GM21528 (cell line): ENCODE measurements at regions not wholly inside any gene's neighbourhood (a gene's known extent, or its start where the extent isn't known, plus 50 kb on each side); places are given as distances from the start of the nearest gene placed in this dataset.
"Not testable (repeated sequence)": the region's sequence is repeated elsewhere in the genome, so short reads cannot be mapped to it uniquely, and the experiment has no call there.

ENCODE experiments used
- ATAC-seq: cut with Tn5 transposase; IDR thresholded peaks from one replicate; pipeline ENCODE4 v1.9.1; 2021; ENCODE audit warnings: mild to moderate bottlenecking, moderate library complexity; ENCODE audit not compliant: unreplicated experiment, low FRiP score

DNA sequence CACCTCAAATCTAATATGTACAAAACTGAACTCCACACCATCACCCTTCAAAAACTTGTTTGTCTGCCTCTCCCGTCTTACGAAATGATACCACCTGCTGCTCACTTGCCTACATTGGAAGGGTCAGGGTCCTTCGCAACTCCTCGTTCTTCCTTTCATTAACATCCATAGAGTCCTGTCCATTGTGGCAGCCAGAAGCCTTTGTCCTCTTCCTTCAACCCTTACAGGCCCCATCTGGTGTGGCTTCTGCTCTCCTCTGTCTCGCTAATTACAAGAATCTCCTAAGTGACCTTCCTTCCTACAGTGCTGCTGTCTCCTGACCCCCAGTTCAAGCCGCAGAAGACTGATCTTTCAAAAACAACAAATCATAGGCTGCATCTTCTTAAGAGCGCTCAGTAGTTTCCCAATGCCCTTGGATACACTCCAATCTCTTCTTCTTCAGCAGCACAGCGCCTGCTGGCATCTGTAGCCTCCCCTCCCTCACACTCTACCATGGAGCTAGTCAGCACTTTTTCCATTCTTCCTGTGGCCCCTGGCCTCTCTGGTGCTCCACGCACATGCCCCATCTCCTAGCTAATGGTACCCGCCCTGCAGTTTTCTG lies 382.7 kb downstream of the LIG4 start:
- no peak for ATAC-seq

DNA sequence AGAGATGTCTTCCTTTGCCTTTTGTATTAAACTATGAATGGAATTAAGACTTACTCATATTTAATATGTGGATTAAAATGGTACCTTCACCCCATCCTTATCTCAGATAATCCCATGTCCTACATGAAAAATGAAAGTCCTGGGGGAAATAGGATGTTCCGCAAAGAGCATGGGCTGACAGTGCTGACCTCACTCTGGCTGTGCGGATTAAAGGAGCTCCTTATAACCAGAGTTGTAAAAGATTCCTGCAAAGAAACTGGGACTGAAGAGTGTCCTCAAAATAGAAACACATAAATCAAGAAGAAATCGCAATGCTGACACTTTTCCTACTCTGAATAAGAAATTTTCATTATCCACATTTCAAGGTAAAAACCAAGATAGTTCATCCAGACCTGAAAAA lies 384.5 kb downstream of the LIG4 start:
- no peak for ATAC-seq

DNA sequence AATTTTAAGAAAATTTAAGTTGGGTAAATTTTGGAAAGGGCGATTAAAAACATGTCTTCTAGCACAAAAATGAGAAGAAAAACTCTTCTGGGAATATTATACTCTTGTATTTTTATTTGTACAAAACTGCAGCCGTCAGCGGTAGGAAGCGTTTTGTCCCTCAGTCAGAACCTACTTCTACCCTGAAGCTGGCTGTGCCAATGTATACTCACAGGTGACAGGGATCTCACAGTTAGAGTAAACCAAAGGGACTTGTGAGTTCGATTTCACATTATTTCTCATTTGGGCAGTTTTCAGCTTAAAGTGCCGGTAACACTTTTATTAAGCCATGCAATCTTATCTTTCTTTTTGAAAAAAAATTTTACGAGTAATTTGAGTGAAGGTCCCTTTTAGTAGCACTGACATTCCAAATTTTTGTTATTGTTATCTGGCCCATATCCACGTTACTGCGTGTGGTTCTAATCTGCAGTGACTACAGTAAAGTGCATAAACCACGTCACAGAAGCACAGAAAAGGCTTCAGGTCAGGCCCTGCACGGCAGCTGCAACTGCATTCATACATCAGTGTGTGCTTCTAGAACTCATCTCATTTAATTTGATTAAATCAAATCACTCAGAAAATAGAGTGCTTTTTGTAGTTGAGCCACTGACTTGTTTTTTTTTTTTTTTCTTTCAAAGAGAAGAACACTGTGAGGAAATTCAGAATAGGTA lies 387.3 kb downstream of the LIG4 start:
- no peak for ATAC-seq

DNA sequence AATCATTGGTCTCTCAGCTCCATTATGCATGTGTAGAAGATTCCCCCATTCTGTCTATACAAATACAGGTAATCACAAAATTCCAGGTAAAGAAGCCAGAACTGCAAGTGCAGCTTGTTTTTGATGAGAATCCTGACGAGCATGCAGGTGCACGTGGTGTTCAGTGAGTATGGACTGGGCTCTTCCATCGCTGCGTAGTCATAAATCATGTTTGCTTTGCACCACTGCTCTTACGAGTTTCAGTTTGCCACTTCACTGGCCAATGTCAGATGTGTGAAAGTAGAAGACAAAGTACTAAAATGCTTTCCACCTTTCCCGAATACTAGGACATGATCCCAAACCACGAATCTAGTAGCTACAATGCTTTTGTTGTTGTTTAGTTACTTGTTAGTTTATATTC lies 390.7 kb downstream of the LIG4 start:
- no peak for ATAC-seq

DNA sequence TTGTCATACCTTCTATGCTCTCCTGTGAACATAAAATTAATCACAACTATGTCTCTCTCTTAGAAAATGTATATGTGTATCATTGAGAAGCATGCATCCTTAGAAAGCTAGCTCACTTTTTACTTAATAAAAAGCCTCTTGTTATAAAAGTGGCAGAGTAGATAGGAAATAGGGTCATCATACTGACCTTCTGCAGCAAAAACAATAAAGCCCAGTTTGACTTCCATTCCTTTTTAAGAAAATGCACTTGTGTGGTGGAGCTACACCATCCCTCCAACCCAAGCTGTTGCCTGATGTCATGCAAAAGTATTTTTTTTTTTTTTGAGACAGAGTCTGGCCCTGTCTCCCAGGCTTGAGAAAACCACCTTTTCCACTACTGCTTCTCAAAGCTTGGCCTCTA lies 393.3 kb downstream of the LIG4 start:
- ATAC-seq: no peak

DNA sequence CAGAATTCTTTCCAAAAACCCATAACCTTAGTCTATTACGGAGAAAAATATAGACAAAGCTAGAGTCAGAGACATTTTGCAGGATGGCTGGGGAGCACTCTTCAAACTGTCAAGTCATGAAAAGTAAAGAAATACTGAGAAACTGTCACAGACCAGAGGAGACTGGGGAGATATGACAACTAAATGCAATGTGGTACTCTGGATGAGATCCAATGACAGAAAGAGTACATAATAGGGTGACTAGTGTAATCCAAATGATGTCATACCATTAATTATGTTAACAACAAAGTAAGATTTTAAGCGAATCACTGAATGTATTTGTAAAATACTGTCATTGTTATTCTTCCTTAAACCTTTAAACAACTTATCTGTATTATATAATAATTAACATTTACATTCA lies 393.8 kb downstream of the LIG4 start:
- no peak for ATAC-seq

DNA sequence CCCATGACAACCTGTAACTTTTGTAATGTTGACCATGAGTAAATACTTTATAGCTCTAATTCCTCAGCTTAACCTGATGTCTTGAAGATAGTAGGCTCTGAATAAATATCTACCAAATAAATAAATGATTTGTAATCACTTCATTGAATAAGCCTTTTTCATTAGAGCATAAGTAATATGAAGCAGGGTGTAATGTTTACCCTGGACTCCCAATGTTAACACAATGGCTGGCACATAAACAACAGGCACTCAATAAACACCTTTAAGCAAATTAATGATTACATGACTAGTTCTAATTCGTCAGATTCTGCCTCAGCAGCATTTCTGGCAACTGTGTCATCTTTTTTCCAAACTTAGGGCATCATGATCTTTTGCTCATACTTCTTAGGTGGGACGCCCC lies 396.3 kb downstream of the LIG4 start:
- no peak for ATAC-seq

DNA sequence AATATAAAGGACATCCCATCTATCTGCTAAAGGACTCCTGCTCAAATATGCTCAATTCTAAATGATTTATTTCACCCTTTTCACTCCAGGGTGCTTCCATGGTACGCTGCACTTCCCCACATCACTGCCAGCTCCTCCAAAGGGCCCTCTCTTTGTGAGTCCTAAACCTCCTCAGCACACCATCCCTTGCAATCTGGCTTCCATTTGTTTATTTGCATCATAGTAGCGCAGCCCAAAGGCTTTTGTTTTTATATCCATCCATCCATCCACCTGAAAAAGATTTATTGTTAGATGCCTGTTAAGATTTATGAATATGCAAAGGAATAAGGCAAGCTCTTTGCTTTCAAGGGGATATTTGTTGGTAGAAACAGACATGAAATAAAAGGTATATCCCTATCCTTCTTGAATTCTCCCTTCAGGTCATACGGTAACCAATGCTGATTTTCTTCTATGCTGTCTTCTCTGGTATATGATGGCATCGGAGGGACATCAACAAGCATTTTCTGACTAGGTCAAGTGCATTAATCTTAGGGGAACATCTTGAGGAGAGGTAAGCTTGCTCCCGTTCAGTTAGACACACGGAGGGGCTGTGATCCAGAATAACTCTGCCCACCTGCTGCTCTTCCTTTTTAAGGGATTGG lies 397.6 kb downstream of the LIG4 start:
- ATAC-seq: no peak

DNA sequence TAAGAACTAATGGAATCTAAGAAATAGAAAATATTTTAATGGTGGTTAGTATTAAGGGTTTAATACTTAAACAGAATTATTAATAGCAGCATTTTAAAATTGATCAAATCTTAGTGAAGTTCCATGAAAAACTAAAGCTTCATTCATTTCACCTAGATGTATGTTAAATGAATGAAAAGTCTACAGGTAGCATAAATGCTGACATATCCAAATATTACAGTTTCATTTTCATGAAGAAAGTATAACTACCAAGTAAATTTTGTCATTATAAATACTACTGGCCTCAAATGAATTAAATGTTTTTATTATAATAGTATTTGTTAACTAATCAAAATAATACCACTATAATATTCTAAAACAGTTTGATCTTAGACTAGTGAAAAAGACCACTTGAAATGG lies 403.3 kb downstream of the LIG4 start:
- ATAC-seq: no peak

DNA sequence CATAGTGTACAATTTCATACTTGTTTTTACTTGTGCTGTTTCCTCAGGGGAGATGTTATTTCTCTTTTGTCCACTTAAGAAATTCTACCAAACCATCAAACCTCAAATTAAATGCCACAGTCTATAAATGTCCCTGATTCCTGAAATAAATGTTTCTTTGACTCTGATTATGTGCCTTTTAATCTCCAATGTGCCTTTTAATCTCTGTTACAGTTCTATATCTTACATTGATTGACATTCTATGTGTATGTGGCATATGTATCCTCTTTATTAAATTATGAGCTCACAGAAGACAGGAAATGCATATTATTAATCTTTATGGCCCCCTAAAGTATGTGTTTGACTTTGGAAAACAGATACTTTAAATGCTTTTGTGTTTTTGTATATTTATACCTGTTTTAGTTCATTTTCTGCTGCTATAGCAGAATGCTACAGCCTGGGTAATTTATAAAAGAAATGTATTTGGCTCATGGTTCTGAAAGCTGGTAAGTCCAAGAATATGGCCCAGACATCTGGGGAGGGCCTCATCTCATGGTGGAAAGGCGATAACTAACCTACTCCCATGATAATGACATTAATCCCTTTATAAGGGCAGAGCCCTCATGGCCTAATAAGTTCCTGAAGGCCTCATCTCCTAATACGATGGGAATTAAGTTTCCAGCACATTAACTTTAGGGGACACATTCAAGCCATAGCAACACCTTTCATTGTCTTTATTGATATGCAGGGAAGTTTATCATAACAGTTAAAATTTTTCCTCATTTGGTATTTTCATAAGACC lies 403.9 kb downstream of the LIG4 start:
- ATAC-seq: no peak

DNA sequence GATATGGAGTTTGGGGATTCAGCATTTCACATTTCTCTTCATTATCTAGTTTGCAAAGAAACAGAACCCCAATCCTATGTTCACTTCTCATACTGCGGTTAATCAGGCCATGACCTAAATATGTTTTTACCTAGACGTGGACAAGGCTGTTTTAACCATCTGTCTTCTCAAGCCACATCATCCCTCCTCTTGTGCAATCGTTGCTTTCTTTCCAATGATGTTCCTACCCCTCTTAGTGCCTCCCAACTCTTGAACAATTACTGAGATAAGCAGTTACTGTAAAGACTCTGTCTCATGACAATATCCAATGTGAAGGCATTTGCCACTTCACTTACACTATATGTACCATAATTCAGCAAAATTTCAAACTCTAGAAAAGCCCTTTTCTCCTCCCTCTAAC lies 406.2 kb downstream of the LIG4 start:
- ATAC-seq: no peak

DNA sequence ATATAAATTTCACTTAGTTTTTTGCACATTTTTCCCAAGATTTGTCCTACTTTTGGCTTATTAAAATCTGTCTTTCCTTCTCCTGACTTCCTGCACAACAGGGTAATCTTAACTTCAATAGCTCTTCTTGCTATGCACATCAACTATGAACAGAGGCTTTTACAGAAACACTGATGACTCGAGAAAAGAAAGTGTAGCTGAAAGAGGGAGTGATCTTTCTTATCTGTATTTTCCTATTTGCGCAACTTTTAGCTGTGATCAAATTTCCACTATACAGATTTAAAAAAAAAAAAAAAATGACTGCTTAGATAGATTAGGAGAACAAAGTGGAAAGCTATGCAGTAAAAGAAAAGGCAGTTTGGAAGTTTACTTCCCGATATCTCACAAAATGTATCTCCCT lies 406.9 kb downstream of the LIG4 start:
- ATAC-seq: no peak

DNA sequence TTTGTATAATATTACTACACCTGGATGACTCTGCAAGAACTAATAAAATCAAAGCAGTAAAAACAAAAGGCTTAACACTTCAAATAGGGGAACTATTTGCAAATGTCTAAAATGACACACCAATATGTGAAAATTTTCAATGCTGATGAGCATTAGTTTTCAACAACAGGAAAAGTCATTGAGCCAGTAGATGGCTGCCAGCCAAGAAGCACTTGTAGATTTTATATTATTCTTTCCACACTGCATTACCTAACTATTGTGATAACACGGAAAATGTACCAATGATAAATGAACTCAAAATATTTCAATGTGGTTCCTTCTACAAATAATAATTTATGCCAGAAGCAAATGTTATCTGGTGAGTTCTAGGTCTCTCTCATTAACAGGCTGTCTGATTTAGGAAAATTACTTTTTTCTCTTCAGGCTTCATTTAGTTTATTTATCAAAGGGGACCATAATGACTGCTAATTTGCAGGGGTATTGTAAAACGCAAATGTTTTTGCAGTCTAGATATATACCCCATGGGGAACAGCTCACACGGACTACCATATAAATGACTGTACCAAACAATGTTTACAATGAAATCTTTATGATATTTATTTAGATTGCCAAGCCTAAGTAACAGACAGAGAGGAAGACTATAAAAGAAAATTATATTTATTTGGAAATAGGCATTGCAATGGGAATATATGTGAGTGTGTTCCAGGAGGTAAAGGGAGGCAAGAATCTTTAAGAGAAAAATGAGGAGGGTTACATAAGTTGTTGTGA lies 407.8 kb downstream of the LIG4 start:
- ATAC-seq: no peak

DNA sequence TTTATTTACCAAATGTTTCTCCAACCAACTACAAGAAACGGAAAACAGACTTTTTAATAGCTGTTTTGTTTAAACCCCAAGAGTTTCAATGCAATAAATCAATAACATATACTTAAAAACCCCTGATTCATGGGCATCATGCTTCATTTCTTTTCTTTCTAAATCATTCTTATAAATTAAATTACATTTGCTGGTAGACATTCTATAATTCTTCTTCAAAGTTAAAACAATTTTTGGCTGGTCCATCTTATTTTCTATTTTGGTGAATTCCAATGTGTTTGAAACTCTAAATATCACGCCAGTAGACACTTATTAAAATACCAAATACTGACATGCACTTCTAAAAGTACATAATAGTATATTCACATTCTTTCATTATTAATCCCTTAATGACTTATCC lies 408.6 kb downstream of the LIG4 start:
- ATAC-seq: no peak

DNA sequence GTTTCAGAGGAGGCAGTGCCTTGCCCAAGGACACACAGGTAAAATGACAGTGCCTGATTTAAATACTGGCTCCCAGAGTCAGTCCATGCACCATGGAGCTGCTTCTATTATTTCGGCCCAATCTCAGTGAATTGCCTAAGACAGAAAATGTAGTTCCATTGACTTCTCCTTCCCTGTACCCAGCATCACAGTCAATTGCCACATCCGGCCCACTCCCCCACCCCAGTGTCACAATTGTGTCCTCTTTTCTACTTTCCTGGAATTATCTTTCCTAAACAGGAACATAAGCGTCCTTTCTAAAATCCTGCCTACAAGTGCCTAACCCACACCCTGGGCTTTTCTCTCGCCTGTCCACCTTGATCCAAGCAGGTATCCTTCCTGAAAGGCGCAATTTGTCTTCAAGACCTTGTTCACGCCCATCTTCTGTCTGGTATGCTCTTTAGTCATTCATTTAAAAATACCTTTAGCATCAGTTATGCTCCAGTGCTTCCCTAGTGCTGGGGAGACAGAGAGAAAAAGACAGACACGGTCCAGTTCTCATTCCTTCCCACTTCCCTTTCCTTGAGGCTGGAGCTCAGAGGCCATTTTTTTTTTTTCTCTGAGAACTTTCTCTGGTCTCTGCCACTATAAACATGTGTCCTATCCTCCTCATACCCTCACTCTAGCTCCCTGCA lies 411.4 kb downstream of the LIG4 start:
- ATAC-seq: no peak

DNA sequence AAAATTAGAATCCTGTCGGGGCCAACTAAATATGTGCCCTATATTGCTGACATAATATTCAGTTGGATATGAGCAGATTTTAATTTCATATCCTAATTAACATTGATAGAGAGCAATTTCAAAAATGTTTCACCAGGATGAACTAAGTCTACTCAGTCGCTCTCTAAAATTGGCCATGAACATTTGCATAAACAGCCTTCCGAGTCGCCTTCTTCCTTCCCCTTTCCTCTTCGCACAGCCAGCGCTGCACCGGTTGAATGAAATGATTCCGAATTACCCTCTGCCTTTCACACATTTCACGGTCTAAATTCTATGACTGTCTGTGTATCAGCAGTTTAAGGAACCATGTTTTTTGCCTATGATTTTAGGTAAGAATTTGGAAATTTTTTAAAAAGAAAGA lies 413.7 kb downstream of the LIG4 start:
- ATAC-seq: no peak

DNA sequence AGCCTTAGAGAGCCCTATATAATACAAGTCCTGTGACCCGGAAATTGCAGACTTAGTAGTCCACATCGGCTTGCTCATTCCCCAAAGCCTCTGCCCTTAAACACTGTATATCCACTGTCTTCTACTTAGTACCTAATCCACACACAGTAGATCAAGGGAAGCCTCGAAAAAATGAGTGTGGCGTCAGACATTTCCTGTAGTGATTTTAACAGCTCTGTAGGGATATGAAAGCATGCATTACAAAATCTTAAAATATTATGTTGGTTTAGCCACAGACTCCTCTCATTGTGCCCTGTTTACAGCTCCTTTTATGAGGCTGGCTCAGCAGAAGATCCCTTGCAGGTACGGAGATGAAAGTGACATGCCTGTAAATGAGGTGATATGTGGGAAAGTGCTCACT lies 416.3 kb downstream of the LIG4 start:
- ATAC-seq: no peak

DNA sequence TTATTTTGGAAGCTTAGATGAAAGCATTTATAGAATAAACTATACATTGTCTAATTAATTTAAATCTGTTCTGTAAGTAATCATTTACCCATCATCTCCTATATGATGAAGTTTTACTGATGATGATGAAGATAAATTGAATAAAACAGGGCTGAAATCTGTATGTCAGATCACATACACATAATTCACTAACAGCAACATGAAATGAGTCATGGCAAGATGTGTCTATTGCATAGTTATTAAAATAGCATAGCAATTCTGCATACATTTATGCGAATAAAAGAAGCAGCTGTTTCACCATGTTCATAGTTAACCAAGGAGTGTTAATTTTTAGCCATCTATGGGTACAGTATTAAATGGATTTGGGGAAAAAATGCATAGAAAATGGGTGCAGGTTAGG lies 424.9 kb downstream of the LIG4 start:
- ATAC-seq: no peak

DNA sequence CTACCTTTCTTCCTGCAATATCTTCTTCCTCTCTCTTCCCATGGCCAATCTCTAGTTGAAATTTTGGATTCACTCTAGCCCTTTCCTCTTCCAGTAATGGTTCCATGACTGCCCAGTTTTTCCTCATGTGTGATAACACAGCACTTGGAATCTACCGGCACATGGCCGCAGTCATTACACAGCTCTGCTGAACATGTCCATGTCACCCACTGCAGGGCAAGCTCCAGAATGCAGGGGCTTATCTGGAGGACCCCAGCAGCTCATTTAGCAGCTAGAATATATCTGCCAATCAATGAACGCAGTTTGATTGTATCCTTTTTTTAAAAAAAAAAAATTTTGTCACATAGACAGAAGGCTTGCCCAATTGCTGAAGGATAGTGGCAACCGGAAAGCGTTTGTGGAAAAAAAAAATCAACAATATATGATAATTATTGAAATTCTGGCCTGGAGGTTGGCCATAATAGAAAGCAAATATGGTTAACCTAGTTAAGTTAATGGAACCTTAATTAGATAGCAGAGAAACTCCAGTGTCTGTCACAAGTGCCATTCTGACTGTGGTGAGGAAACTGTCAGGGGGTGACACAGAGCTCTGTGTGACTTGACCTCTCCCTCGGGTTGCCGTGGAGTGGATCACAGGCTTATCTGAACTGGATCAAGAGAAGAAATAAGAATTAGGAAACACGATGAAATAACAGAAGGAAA lies 426.7 kb downstream of the LIG4 start:
- no peak for ATAC-seq

DNA sequence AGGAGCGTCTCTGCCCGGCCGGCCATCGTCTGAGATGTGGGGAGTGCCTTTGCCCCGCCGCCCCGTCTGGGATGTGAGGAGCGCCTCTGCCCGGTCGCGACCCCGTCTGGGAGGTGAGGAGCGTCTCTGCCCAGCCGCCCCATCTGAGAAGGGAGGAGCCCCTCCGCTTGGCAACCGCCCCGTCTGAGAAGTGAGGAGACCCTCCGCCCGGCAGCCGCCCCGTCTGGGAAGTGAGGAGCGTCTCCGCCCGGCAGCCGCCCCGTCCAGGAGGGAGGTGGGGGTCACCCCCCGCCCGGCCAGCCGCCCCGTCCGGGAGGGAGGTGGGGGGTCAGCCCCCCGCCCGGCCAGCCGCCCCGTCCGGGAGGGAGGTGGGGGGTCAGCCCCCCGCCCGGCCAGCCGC lies 432.7 kb downstream of the LIG4 start:
- not testable (repeated sequence) for ATAC-seq
